ENCODE measurements at regions not wholly inside any gene's neighbourhood (a gene's known extent, or its start where the extent isn't known, plus 50 kb on each side); places are given as distances from the start of the nearest gene placed in this dataset.
"Not testable (repeated sequence)": the region's sequence is repeated elsewhere in the genome, so short reads cannot be mapped to it uniquely, and the experiment has no call there.

DNA sequence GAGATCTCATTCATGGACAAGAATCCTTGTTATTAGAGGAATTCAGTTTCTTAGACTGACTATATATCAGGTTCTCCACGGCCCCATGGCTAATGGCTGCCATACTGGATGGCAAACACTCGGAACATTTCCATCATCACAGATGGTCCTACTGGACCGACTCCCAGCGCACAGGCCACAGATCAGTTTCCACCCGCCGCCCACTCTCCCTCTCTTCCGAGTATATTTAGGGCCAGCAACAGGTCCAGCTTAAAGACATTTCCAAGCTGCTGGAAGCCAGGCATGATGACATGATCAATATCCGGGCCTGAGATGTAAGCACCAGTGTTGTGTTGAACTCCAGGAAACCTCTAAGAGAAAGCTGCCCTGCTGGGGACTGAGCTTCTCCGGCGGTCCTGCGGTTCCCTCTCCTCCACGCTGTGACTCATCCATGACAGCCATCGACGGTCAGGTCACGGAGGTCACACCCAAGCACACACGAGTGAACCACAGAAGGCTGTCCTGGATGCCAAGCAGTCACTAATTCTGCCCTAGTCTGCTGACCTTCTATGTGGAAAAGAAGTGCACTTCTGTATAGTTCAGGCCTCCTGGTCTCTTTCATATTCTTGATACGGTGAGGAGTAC is 64.4 kb upstream of the LPCAT1 start:
- not testable (repeated sequence) for DNase-seq (ENCODE audit: low read depth)

DNA sequence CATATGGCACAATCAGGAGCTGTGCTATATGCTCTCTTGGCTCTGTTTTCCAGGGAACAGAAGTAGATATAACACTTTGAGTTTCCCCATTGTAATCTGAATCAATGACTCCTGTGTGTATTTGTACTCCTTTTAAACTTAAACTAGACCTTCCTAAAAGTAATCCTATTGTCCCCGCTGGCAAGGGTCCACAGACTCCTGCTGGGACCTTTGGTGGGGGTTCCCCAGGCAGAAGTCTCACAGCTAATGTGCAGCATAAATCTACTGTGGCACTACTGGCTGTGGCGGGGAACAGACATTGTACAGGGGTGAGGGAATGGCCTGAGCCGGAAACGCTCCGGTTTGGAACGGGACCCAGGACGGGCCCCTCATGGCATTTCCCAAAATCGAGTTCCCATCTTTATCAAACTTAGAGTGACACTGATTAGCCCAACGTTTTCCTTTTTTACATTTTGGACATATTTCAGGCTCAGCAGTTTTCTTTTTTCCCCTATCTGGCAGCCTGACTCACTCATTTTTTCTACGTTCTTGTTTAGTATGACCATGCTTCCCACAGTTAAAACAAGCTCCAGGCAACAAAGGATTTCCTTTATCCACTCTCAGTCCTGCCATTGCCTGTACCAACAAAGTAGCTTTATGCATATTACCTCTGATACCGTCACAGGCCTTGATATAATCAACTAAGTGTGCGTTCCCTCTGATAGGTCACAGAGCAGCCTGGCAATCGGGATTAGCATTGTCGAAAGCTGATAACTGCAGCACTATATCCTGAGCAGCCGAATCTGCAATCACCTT is 59.5 kb upstream of the LPCAT1 start:
- DNase-seq (ENCODE audit: low read depth): not testable (repeated sequence)

DNA sequence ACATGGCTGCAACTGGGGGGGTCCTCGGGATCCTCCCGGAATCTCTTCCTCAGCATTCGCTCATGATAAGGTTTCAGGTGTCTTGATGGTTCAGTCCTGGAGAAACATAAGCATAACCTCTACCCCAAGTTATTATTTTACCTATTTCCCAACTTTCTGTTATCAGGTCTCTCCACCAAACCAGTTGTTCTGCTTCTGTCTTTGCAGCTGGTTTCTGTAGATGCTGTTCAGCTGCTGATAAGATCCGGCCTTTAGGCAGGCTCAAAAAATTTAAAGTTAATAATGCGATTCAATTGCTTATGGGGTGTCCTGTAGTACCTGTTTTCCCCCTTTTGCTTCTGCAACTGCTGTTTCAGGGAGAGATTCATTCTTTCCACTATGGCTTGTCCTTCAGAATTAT is 55.6 kb upstream of the LPCAT1 start:
- not testable (repeated sequence) for DNase-seq (ENCODE audit: low read depth)

DNA sequence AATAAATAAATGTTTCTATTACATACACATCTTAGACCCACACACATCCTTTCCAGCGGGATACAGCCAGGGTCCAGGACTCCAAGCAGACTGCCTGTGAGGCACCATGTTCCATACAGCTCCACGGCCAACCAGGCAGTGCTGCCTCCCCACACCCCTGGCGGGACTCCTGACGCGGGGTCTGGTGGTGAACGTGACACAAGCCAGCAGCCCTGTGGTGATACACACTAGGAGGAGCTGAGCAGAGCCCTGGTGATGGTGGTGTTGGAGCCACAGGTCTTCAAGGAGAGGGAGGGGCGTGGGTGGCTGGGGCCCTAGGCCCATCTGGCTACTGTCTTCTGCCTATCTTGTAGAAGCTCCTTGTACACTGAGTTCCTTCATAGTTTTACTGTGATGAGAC is 53.1 kb upstream of the LPCAT1 start:
- not testable (repeated sequence) for DNase-seq (ENCODE audit: low read depth)

DNA sequence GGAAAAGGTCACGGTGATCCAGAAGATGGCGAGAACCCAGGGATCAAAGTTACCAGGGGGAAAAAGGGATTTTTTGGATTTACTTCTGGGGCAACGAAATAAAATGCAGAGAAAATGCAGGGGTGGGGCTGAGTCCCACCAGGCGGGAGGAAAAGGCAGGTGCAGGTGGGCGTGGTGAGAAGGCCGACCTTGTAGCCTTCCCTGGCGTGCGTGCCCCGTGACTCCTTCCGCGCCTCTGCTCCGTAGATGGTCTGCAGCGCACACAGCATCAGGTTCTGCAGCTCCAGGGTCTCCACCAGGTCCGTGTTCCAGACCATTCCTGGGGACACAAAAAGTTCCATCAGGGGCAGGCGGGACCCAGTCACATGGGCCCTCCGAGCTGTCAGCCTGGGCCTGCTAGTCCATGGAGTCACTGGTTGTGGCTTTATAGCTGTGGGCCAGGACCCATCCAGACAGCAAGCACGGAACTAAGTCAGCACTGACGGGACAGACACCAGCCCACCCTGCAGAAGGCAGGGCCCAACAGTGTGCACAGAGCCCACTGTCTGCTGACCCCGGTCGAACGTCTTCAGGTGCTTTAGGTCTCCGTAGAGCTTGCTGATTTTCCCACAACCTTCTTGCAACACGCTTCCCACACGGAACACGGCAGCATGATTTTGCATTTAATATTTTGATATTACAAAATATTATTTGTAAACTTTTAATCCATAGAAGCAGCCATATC is 52.4 kb upstream of the LPCAT1 start:
- DNase-seq (ENCODE audit: low read depth): not testable (repeated sequence)

DNA sequence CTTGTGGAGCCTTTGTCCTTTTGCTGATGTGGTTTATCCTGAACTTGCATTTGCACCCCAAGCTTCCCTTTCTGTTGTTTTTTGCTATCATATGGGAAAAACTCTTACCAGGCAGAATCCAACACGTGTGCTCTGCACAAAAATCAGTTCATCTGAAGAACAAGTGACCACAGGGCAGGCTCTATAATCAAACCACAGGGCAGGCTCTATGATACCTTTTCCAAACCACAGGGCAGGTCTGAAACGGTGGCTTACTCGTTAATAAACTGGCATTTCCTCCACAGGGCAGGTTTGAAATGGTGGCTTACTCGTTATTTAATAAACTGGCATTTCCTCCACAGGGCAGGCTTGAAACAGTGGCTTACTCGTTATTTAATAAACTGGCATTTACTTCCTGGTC is 51.7 kb upstream of the LPCAT1 start:
- not testable (repeated sequence) for DNase-seq (ENCODE audit: low read depth)

DNA sequence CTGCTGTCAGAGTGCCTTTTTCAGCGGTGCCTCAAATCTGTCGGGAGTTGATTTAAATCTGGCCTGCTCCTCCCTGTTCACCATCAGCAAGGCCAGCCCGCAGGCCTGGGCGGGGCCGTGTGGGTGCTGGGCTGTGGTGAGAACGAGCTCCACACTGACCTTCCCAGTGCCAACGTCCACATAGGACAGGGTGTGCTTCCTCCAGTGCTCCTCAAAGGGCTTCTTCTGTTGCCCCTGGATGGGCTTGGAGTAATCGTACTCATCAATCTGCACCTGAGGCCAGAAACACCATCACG is 50.2 kb upstream of the LPCAT1 start:
- DNase-seq (ENCODE audit: low read depth): not testable (repeated sequence)

DNA sequence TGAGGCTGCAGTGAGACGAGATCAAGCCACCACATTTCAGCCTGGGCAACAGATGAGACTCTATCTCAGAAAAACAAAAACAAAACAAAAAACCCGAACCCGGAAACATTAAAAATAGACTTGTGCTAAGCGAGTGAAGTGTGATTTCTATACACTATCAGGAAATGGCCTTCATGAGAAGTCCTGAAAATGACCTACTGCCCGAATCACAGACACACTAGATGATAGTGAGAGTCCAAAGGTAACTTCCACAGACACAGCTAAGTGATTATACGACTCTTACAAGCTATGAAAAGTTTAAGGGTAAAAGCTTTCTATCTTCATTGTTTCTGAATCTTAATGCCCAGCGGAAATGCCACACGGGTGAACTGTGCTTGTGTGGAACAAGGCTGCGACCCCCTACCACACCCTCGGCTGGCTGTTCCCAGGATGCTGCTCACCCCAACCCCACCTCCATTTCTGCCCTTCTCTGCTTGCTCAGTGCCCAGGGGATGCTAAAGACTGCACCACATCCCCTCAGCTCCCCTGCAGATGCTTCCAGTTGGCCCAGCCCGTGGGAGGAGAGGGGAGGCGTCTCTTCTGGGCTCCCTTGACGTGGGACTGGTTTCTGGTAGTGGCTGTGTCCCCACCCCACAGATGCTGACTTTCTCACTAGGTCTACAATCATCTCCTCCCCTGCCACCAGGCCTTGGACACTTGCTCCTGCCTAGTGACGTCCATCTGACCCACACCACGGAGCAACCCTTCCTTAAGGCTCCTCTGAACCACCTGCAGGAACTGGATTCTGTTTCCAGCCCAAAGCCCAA is 49.7 kb upstream of the LPCAT1 start:
- not testable (repeated sequence) for DNase-seq (ENCODE audit: low read depth)
